ENCODE measurements at regions not wholly inside any gene's neighbourhood (a gene's known extent, or its start where the extent isn't known, plus 50 kb on each side); places are given as distances from the start of the nearest gene placed in this dataset.

DNA sequence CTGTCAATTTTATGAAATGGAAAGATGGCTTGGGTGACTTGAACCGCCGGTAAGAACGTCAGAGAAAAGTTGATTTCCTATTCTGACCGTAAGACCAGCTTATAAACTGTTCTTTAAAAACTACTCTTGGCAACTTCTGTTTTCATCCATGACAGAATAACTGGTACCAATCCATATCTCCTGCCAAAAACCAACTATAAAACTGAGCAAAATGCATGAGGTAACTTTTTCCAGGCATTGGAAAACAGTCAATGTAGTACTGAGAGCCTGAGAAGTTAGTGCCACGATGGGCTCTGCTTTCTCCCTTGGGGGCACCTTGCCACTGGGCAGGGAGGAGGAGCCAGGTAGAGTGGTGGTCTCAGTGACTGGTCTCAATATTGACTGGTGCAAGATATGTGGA lies 615.2 kb upstream of the TBL1XR1 start:
- Histone ChIP-seq H3K27ac (peak overlapping the region; percentile 96), H3K4me1 (peaks cover 78% of the 10 kb centered on the region)

DNA sequence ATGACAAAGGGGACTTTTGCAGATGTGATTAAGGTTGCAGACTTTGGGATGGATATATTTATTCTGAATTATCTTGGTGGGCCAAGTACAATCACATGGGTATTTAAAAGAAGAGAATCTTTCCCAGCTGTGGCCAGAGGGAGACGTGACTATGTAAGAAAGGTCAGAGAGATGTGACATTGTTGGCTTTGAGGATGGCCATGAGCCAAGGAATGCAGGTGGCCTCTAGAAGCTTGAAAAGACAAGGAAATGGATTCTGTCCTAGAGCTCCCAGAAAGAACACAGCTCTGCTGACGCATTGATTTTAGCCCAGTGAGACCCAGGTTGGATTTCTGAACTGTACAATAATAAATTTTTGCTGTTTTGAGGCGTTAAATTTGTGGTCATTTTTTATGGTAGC lies 616.0 kb upstream of the TBL1XR1 start:
- Histone ChIP-seq H3K4me3 (ENCODE audit: low read depth, low read length) (no peak overlapping the region), H3K27me3 (ENCODE audit: control insufficient read depth, insufficient read depth, low read length) (no peaks in the 10 kb centered on the region), H2AFZ (peak overlapping the region; percentile 30)

More for the DNA sequence above, 615.2 kb upstream of the TBL1XR1 start:
- Histone ChIP-seq H3K79me2 (no peaks in the 10 kb centered on the region), H3K36me3 (ENCODE audit: control insufficient read depth, insufficient read depth, low read length) (no peaks in the 10 kb centered on the region), H3K27me3 (ENCODE audit: control insufficient read depth, insufficient read depth, low read length) (no peaks in the 10 kb centered on the region), H2AFZ (peak overlapping the region; percentile 69), H3K9me3 (ENCODE audit: control insufficient read depth, low read length) (no peaks in the 10 kb centered on the region), H3K4me3 (ENCODE audit: low read depth, low read length) (no peak overlapping the region), H3K9ac (no peak overlapping the region), H3K4me2 (ENCODE audit: low read length) (no peak overlapping the region)
- TF ChIP-seq, protein P1, sequence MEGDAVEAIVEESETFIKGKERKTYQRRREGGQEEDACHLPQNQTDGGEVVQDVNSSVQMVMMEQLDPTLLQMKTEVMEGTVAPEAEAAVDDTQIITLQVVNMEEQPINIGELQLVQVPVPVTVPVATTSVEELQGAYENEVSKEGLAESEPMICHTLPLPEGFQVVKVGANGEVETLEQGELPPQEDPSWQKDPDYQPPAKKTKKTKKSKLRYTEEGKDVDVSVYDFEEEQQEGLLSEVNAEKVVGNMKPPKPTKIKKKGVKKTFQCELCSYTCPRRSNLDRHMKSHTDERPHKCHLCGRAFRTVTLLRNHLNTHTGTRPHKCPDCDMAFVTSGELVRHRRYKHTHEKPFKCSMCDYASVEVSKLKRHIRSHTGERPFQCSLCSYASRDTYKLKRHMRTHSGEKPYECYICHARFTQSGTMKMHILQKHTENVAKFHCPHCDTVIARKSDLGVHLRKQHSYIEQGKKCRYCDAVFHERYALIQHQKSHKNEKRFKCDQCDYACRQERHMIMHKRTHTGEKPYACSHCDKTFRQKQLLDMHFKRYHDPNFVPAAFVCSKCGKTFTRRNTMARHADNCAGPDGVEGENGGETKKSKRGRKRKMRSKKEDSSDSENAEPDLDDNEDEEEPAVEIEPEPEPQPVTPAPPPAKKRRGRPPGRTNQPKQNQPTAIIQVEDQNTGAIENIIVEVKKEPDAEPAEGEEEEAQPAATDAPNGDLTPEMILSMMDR (IDR thresholded peaks at IDR 0.05): no peak

DNA sequence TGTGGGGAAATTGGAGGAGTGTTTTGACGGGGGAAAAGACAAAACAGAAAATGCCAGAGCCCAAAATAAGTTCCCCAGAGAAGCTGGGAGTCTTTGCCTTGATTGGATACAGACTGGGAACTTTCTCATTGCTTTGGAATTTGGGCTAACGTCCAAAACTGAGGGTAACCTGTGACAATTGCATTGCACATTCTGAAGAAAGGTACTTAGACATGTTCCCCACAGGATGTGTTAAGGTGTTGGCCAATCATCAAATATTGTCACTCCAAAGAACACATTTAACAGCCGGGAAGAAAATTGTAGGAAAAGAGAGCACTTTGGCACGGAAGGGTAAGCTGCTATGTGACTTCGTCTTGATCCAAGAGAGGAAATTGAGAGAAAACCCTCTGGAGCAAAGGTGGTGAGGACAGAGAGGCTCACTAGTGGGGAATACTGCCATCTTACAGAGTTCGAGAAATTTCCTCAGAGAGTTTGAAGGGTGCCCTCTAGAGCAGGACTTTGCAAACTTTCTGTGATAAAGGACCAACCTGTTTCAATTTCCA lies 619.5 kb upstream of the TBL1XR1 start:
- Histone ChIP-seq H3K9ac (no peak overlapping the region), H3K36me3 (ENCODE audit: control insufficient read depth, insufficient read depth, low read length) (no peaks in the 10 kb centered on the region), H3K27me3 (ENCODE audit: control insufficient read depth, insufficient read depth, low read length) (no peaks in the 10 kb centered on the region), H2AFZ (peak overlapping the region; percentile 61), H3K9me3 (ENCODE audit: control insufficient read depth, low read length) (no peaks in the 10 kb centered on the region), H3K79me2 (no peaks in the 10 kb centered on the region), H3K4me2 (ENCODE audit: low read length) (peak overlapping the region; percentile 26), H3K4me1 (peaks cover 67% of the 10 kb centered on the region), H3K27ac (peak overlapping the region; percentile 96), H3K4me3 (ENCODE audit: low read depth, low read length) (no peak overlapping the region)
- TF ChIP-seq, protein P1 (IDR thresholded peaks at IDR 0.05): no peak

More for the DNA sequence above, 616.0 kb upstream of the TBL1XR1 start:
- no peaks in the 10 kb centered on the region for H3K9me3 ChIP-seq (ENCODE audit: control insufficient read depth, low read length)
- H3K79me2 ChIP-seq: no peaks in the 10 kb centered on the region
- H3K4me2 ChIP-seq (ENCODE audit: low read length): no peak overlapping the region
- H3K4me1 ChIP-seq: peaks cover 74% of the 10 kb centered on the region
- H3K27ac ChIP-seq: peak overlapping the region; percentile 96
- TF ChIP-seq, protein P1 (IDR thresholded peaks at IDR 0.05): peak; percentile 9
- no peak overlapping the region for H3K9ac ChIP-seq
- H3K36me3 ChIP-seq (ENCODE audit: control insufficient read depth, insufficient read depth, low read length): no peaks in the 10 kb centered on the region

DNA sequence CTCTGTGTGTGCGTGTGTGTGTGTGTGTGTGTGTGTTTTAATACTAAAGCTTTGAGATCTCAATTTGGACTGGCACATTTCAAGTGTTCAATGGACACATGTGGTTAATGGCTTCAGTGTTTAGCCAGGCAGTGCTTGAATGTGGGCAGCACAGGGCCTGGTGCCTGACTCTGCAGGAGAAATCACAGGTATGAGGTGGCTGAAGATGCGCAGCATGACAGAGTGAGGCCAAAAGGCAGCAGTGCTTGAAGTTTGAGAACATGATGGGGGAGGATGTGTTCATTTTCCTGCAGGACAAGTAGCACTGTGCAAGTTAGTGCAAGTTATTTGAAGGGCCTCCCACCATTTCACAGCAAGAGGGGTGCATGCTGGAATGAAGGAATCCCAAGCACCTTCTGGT lies 620.5 kb upstream of the TBL1XR1 start:
- H3K36me3 ChIP-seq (ENCODE audit: control insufficient read depth, insufficient read depth, low read length): no peaks in the 10 kb centered on the region
- H3K9ac ChIP-seq: no peak overlapping the region
- H3K4me1 ChIP-seq: peaks cover 65% of the 10 kb centered on the region
- H3K4me3 ChIP-seq (ENCODE audit: low read depth, low read length): no peak overlapping the region
- no peaks in the 10 kb centered on the region for H3K9me3 ChIP-seq (ENCODE audit: control insufficient read depth, low read length)
- TF ChIP-seq, protein P1 (IDR thresholded peaks at IDR 0.05): no peak
- no peaks in the 10 kb centered on the region for H3K27me3 ChIP-seq (ENCODE audit: control insufficient read depth, insufficient read depth, low read length)
- H3K4me2 ChIP-seq (ENCODE audit: low read length): no peak overlapping the region
- H3K27ac ChIP-seq: peak overlapping the region; percentile 96
- no peaks in the 10 kb centered on the region for H3K79me2 ChIP-seq
- peak overlapping the region; percentile 26 for H2AFZ ChIP-seq

DNA sequence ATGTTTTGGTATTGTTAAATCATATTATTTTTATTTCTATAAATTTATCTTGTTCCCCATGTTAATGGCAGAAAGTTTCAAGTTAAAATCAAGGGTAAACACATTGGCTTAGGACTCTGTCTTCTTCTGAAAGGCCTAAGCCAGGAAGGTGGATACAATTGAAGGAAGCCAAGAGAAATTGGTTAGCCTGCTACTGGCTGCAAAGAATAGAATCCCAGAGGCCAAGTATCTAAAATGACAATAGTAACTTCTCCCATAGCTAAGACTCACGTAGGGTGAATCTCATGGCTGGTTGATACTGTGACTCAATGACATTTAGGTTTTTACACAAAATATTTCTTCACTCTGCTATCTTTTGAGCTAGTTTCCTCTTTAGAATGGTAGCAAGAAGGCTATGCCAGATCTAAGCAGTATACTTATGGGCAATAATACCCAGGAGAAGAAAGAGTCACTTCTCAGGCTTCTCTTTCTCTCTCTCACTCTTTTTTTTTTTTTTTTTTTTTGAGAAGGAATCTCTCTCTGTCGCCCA lies 621.5 kb upstream of the TBL1XR1 start:
- Histone ChIP-seq H2AFZ (peak overlapping the region; percentile 40), H3K36me3 (ENCODE audit: control insufficient read depth, insufficient read depth, low read length) (no peaks in the 10 kb centered on the region), H3K4me1 (peaks cover 64% of the 10 kb centered on the region), H3K4me3 (ENCODE audit: low read depth, low read length) (no peak overlapping the region), H3K27me3 (ENCODE audit: control insufficient read depth, insufficient read depth, low read length) (no peaks in the 10 kb centered on the region), H3K4me2 (ENCODE audit: low read length) (no peak overlapping the region), H3K9me3 (ENCODE audit: control insufficient read depth, low read length) (no peaks in the 10 kb centered on the region), H3K79me2 (no peaks in the 10 kb centered on the region), H3K9ac (no peak overlapping the region), H3K27ac (peak overlapping the region; percentile 37)
- TF ChIP-seq, protein P1 (IDR thresholded peaks at IDR 0.05): no peak
